ENCODE measurements at regions not wholly inside any gene's neighbourhood (a gene's known extent, or its start where the extent isn't known, plus 50 kb on each side); places are given as distances from the start of the nearest gene placed in this dataset.

- Histone ChIP-seq H3K4me3 (no peak overlapping the region), H3K9me3 (no peaks in the 10 kb centered on the region), H3K4me1 (no peaks in the 10 kb centered on the region), H3K27me3 (peaks cover 0 to 7% (median 0%) of the 10 kb centered on the region in 4 donors), H3K36me3 (no peaks in the 10 kb centered on the region), H3K27ac (replicated peaks in 1 of 4) (no peak overlapping the region)
- no peak for DNase-seq (ENCODE audit: extremely low spot score)
- intact Hi-C loops (cut with DNase I): no loop called here
- WGBS: 64% methylated on average over 14 of the region's 14 CpGs
- TF ChIP-seq EP300 (IDR thresholded peaks at IDR 0.05): no peak
- no peak for TF ChIP-seq POLR2A (IDR thresholded peaks at IDR 0.05; ENCODE audit: low read depth)
- TF ChIP-seq CTCF (IDR thresholded peaks at IDR 0.05): no peak
- TF ChIP-seq POLR2AphosphoS5 (IDR thresholded peaks at IDR 0.05): no peak
Measured at GRCh38 chr12:5232826-5233500, 189.3 kb downstream of the KCNA5 start.

GRCh38 chr12:5236022-5236640 is 192.5 kb downstream of the KCNA5 start:
- H3K27me3 ChIP-seq: peaks cover 0 to 7% (median 0%) of the 10 kb centered on the region in 4 donors
- H3K4me1 ChIP-seq: no peaks in the 10 kb centered on the region
- no peaks in the 10 kb centered on the region for H3K9me3 ChIP-seq
- no peak overlapping the region for H3K27ac ChIP-seq (replicated peaks in 1 of 4)
- H3K4me3 ChIP-seq: no peak overlapping the region
- TF ChIP-seq EP300 (IDR thresholded peaks at IDR 0.05) (no peak), CTCF (IDR thresholded peaks at IDR 0.05) (no peak), POLR2A (IDR thresholded peaks at IDR 0.05; ENCODE audit: low read depth) (no peak), POLR2AphosphoS5 (IDR thresholded peaks at IDR 0.05) (no peak)
- DNase-seq (ENCODE audit: extremely low spot score): no peak
- 82% methylated on average over 5 of the region's 5 CpGs for WGBS
- no peaks in the 10 kb centered on the region for H3K36me3 ChIP-seq
- intact Hi-C loops (cut with DNase I): no loop called here

GRCh38 chr12:5242440-5242839 is 189.5 kb upstream of the NTF3 start:
- no peaks in the 10 kb centered on the region for H3K9me3 ChIP-seq
- WGBS: 81% methylated on average over 7 of the region's 7 CpGs
- no peak overlapping the region for H3K4me3 ChIP-seq
- H3K27me3 ChIP-seq: no peaks in the 10 kb centered on the region
- no peak for DNase-seq (ENCODE audit: extremely low spot score)
- no peaks in the 10 kb centered on the region for H3K36me3 ChIP-seq
- no peak for TF ChIP-seq CTCF (IDR thresholded peaks at IDR 0.05)
- TF ChIP-seq POLR2A (IDR thresholded peaks at IDR 0.05; ENCODE audit: low read depth): no peak
- TF ChIP-seq EP300 (IDR thresholded peaks at IDR 0.05): no peak
- no peak for TF ChIP-seq POLR2AphosphoS5 (IDR thresholded peaks at IDR 0.05)
- no peak overlapping the region for H3K27ac ChIP-seq (replicated peaks in 1 of 4)
- intact Hi-C loops (cut with DNase I): no loop called here
- peaks cover 0 to 6% (median 0%) of the 10 kb centered on the region in 4 donors for H3K4me1 ChIP-seq

- H3K9me3 ChIP-seq: no peaks in the 10 kb centered on the region
- no peaks in the 10 kb centered on the region for H3K27me3 ChIP-seq
- intact Hi-C loops (cut with DNase I): no loop called here
- TF ChIP-seq POLR2AphosphoS5 (IDR thresholded peaks at IDR 0.05) (no peak), EP300 (IDR thresholded peaks at IDR 0.05) (no peak), POLR2A (IDR thresholded peaks at IDR 0.05; ENCODE audit: low read depth) (no peak), CTCF (IDR thresholded peaks at IDR 0.05) (no peak)
- WGBS: 63% methylated on average over 4 of the region's 4 CpGs
- H3K4me1 ChIP-seq: peaks cover 0 to 6% (median 0%) of the 10 kb centered on the region in 4 donors
- H3K36me3 ChIP-seq: no peaks in the 10 kb centered on the region
- H3K27ac ChIP-seq (replicated peaks in 1 of 4): no peak overlapping the region
- no peak for DNase-seq (ENCODE audit: extremely low spot score)
- no peak overlapping the region for H3K4me3 ChIP-seq
Measured at GRCh38 chr12:5243014-5243413, 188.9 kb upstream of the NTF3 start.

Measured in esophagus muscularis mucosa (tissue), 4 donors.